HL-60 (cell line): ENCODE measurements at regions not wholly inside any gene's neighbourhood (a gene's known extent, or its start where the extent isn't known, plus 50 kb on each side); places are given as distances from the start of the nearest gene placed in this dataset.

Experiments
- DNase-seq, 2 experiments: peaks; one replicate each; pipeline ENCODE4 v3.0.0-alpha.2; 2010 to 2020; ENCODE audit warnings: low read depth in 1 of 2, low spot score in 1 of 2
- H3K27ac ChIP-seq: fragments of 250-450 bp; sonication (Bioruptor Pico); replicated peaks from 2 replicates; pipeline ENCODE4 v1.5.1; 2020; ENCODE audit warnings: mild to moderate bottlenecking, moderate library complexity
- H3K27me3 ChIP-seq: fragments of 250-450 bp; sonication (Bioruptor Pico); 2 replicates; pipeline ENCODE4 v1.5.1; 2021; ENCODE audit warnings: mild to moderate bottlenecking, moderate library complexity; ENCODE audit not compliant: insufficient read depth, poor library complexity, severe bottlenecking
- H3K4me3 ChIP-seq: replicated peaks from 2 replicates; pipeline ENCODE4 v1.5.1; 2011; ENCODE audit warnings: mild to moderate bottlenecking, control low read depth, low read length; ENCODE audit not compliant: insufficient read depth
- GABPA ChIP-seq: IDR thresholded peaks from 2 replicates; pipeline ENCODE4 v1.6.1; 2012; ENCODE audit warnings: low read depth
- POLR2AphosphoS5 ChIP-seq: IDR thresholded peaks from 2 replicates; pipeline ENCODE4 v1.6.1; 2012; ENCODE audit warnings: low read depth
- SPI1 ChIP-seq: IDR thresholded peaks from 2 replicates; pipeline ENCODE4 v1.6.1; 2012; ENCODE audit warnings: low read depth, mild to moderate bottlenecking, borderline replicate concordance
- TF ChIP-seq, protein P1 (sequence below): IDR thresholded peaks from one replicate; pipeline ENCODE4 v1.5.1; 2011; ENCODE audit warnings: low read length, control low read depth, inconsistent platforms; ENCODE audit not compliant: insufficient read depth
- TF ChIP-seq, protein P2 (sequence below): IDR thresholded peaks from 2 replicates; pipeline ENCODE4 v1.6.1; 2012; ENCODE audit warnings: low read depth; ENCODE audit not compliant: insufficient replicate concordance

DNA sequence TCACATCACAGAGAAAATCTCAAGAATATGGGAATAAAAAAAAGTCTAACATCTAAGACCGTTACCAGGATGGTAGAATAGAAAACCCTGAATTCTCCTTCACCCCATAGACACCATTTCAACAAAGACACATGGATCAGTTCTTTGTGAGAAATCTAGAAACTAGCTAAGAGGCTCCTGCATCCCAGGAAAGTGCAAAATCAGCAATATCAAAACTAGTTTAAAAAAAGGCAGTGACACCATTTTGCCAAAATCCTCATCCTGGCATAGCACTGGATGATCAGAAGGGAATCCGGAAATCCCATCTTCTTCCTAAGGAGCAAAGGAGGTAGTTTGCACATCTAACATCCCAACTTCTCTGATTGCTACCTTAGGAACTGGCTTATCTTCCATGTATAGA, 88.9 kb upstream of the MAGEE2 start:
- no peak overlapping the region for H3K4me3 ChIP-seq
- no peak for DNase-seq
- H3K27ac ChIP-seq = no peak overlapping the region
- no peaks in the 10 kb centered on the region for H3K27me3 ChIP-seq
- TF ChIP-seq, protein P1, sequence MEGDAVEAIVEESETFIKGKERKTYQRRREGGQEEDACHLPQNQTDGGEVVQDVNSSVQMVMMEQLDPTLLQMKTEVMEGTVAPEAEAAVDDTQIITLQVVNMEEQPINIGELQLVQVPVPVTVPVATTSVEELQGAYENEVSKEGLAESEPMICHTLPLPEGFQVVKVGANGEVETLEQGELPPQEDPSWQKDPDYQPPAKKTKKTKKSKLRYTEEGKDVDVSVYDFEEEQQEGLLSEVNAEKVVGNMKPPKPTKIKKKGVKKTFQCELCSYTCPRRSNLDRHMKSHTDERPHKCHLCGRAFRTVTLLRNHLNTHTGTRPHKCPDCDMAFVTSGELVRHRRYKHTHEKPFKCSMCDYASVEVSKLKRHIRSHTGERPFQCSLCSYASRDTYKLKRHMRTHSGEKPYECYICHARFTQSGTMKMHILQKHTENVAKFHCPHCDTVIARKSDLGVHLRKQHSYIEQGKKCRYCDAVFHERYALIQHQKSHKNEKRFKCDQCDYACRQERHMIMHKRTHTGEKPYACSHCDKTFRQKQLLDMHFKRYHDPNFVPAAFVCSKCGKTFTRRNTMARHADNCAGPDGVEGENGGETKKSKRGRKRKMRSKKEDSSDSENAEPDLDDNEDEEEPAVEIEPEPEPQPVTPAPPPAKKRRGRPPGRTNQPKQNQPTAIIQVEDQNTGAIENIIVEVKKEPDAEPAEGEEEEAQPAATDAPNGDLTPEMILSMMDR = no peak
- TF ChIP-seq, protein P2, sequence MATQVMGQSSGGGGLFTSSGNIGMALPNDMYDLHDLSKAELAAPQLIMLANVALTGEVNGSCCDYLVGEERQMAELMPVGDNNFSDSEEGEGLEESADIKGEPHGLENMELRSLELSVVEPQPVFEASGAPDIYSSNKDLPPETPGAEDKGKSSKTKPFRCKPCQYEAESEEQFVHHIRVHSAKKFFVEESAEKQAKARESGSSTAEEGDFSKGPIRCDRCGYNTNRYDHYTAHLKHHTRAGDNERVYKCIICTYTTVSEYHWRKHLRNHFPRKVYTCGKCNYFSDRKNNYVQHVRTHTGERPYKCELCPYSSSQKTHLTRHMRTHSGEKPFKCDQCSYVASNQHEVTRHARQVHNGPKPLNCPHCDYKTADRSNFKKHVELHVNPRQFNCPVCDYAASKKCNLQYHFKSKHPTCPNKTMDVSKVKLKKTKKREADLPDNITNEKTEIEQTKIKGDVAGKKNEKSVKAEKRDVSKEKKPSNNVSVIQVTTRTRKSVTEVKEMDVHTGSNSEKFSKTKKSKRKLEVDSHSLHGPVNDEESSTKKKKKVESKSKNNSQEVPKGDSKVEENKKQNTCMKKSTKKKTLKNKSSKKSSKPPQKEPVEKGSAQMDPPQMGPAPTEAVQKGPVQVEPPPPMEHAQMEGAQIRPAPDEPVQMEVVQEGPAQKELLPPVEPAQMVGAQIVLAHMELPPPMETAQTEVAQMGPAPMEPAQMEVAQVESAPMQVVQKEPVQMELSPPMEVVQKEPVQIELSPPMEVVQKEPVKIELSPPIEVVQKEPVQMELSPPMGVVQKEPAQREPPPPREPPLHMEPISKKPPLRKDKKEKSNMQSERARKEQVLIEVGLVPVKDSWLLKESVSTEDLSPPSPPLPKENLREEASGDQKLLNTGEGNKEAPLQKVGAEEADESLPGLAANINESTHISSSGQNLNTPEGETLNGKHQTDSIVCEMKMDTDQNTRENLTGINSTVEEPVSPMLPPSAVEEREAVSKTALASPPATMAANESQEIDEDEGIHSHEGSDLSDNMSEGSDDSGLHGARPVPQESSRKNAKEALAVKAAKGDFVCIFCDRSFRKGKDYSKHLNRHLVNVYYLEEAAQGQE = no peak
- TF ChIP-seq GABPA = no peak
- TF ChIP-seq POLR2AphosphoS5 = no peak
- no peak for TF ChIP-seq SPI1

DNA sequence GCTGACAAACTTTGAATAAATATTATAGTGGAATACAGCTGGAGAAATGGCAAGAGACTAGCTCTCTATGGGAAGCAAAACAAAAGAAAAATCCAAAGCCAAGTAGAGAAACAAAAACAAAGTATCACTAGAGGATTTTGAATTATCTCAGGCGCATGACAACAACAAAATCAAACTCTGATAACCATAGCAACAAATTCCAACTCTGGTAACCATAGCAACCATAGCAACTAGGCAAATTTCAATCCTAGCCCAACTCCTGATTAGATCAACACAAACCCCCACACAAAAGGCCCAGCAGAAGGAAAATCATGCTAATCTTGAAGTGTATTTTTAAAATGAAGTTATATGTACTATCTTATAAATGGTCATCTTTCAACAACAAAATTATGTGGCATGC, 98.4 kb upstream of the MAGEE2 start:
- no peak for TF ChIP-seq GABPA
- TF ChIP-seq SPI1 = no peak
- TF ChIP-seq, protein P2 = no peak
- TF ChIP-seq, protein P1 = no peak
- TF ChIP-seq POLR2AphosphoS5 = no peak
- H3K4me3 ChIP-seq = no peak overlapping the region
- no peak for DNase-seq
- H3K27ac ChIP-seq = no peak overlapping the region
- H3K27me3 ChIP-seq = no peaks in the 10 kb centered on the region

DNA sequence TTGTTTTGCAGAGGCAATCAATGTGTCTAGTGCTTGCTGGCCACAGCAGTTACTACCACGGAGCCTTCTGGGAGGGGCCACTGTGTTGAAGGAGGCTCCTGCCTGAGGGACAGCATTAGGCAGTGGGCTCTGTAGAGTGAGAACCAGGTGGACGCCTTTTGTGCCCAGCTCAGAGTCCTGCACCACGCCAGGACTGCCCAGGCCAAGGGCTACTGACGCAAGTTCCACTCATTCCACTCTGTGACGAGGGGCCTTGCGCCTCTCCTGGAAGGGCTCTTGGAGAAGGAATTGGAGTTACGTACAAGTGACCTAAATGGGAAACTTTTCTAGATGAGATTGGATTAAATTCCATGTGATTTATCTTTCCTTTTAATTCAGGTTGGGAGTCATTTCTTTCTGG, 102.8 kb upstream of the MAGEE2 start:
- TF ChIP-seq GABPA = no peak
- Histone ChIP-seq H3K27me3 (no peaks in the 10 kb centered on the region), H3K27ac (no peak overlapping the region), H3K4me3 (no peak overlapping the region)
- no peak for DNase-seq

DNA sequence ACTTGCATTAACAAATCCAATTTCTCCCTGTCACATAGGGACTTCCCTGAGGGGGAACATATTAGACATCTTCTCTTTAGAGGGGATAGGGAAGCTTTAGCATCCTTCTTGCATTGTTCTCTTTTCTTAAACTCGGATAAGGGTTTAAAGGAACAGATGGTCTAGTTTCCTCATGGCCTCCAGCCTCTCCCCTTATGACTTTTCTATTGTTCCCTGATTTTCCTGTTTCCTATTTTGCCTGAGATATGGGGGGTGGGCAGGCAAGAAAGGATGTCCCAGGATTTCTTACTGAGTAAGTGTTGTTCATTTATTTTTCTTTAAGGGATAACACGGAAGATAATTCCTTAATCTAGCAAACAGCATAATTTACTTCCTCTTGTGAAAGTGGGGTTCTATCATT, 107.7 kb upstream of the MAGEE2 start:
- H3K4me3 ChIP-seq = no peak overlapping the region

More for the DNA sequence above, 107.7 kb upstream of the MAGEE2 start:
- Histone ChIP-seq H3K27ac (no peak overlapping the region), H3K27me3 (no peaks in the 10 kb centered on the region)
- TF ChIP-seq, protein P1 = no peak
- TF ChIP-seq, protein P2 = no peak
- TF ChIP-seq POLR2AphosphoS5 (no peak), GABPA (no peak), SPI1 (no peak)
- DNase-seq = no peak
